ENCODE measurements at regions not wholly inside any gene's neighbourhood (a gene's known extent, or its start where the extent isn't known, plus 50 kb on each side); places are given as distances from the start of the nearest gene placed in this dataset.

DNA sequence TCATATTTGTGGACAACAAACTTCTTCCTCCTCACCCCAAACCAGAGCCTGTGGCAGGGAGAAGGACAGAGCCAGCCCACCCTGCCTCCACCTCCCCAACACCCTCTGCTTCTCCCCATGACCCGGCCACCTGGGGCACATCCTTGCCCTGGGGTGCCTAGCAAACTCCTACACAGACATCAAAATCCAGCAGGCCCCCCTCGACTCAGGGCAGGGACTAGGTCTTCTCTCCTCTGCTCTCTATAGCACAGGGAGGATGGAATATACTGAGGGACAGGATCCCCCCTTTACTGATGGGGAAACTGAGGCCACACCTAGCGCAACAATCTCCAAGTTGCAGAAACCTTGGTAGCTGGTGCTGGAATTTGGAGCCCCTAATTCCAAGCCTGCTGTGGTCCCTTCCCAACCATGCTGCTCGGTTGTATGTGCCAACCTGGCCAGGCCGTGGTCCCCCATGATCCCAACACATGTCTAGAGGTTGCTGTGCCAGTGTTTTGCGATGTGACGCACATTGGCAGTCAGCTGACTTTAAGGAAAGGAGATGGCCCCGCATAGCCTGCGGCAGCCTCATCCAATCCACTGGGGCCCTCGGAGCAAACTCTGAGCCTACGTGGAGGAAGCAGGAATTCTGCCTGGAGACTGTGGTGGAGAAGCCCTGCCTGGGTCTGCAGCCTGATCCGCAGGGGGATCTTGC is 53.9 kb upstream of the ADRA2C start:
- in situ Hi-C loops (cut with HindIII; ENCODE audit: low sequenced_read_pairs), result no loop called here
- no peak overlapping the region for H3K4me3 ChIP-seq (ENCODE audit: low read depth, low read length)
- DNase-seq (ENCODE audit: low read depth, low spot score), result no peak
- TF ChIP-seq, protein P1, sequence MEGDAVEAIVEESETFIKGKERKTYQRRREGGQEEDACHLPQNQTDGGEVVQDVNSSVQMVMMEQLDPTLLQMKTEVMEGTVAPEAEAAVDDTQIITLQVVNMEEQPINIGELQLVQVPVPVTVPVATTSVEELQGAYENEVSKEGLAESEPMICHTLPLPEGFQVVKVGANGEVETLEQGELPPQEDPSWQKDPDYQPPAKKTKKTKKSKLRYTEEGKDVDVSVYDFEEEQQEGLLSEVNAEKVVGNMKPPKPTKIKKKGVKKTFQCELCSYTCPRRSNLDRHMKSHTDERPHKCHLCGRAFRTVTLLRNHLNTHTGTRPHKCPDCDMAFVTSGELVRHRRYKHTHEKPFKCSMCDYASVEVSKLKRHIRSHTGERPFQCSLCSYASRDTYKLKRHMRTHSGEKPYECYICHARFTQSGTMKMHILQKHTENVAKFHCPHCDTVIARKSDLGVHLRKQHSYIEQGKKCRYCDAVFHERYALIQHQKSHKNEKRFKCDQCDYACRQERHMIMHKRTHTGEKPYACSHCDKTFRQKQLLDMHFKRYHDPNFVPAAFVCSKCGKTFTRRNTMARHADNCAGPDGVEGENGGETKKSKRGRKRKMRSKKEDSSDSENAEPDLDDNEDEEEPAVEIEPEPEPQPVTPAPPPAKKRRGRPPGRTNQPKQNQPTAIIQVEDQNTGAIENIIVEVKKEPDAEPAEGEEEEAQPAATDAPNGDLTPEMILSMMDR (IDR thresholded peaks at IDR 0.05; ENCODE audit: low read depth, low read length), result no peak

DNA sequence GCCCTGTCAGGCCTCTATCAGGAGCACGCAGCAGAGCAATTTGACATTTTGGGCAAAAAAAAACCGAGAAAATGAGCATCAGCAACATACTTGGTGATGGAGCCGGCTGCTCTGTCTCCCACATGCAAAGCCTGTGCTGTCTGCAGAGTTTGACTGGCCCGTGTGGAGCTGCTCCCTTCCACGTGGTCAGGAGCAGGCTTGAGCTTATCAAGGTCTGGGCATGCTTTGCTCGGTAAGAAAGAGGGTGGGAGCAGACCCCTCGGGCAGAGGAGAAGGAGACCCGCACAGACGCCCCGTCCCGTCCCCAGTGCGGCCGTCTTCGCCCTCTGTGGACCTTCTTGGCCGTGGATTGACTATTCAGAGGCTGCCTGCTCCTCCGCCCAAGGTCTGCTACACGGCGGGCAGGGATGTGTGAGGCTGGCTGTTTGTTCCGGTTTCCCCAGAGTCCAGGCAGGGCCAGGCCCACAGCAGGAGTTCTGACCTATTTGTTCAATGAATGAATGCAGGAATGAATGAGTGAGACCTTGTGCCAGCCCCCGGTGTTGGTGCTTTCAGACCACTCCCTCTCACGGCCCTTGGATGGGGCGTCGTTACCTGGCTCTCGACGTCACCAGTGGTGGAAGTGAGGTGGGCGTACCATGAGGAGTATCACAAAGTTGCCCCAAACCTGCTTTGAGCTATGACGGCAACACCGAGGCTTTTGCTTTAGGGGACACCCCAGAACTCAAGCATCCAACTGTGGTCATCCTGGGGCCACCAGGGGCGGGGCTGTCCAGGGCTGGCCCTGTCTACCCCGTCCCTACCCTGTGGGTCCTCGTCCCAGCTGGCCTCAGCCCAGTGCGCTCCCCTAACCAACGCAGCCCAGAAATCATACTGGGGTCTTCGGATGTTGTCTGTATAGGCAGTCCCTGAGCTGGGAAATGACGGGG is 54.7 kb upstream of the ADRA2C start:
- TF ChIP-seq, protein P1 (IDR thresholded peaks at IDR 0.05; ENCODE audit: low read depth, low read length), result no peak
- DNase-seq (ENCODE audit: low read depth, low spot score), result no peak
- H3K4me3 ChIP-seq (ENCODE audit: low read depth, low read length), result no peak overlapping the region
- in situ Hi-C loops (cut with HindIII; ENCODE audit: low sequenced_read_pairs), result no loop called here

- no peak overlapping the region for H3K4me3 ChIP-seq (ENCODE audit: low read depth, low read length)
- TF ChIP-seq, protein P1 (IDR thresholded peaks at IDR 0.05; ENCODE audit: low read depth, low read length), result no peak
- no peak for DNase-seq (ENCODE audit: low read depth, low spot score)
- in situ Hi-C loops (cut with HindIII; ENCODE audit: low sequenced_read_pairs), result no loop called here
Observed at GRCh38 chr4:3710451-3711182, 55.6 kb upstream of the ADRA2C start.

DNA sequence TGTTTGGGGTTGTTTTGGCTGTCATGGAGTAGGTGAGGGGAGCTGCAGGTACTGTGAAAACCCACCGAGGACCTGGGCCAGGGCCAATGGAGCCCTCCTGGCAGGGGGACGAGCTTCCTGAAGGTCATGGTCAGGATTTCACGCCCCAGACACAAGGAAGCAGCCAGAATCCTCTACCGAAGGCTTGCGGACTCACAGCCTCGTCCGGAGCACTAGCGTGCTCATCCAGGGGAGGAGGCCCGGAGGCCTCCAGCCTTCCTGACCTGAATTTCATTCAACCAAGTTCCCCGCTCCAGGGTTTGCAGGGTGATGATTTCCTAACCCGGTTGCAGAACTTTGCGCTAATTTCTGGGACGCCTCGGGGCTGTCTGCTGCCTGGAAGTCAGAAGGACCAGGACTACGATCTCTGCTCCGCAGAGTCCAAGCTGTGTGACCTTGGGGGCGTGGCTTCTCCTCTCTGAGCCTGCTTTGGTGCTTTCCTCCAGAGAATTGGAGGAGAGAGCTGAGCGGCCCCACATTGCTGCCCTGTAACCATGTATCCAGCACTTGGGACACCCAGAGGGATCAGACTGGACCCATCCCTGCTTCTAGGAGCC is 56.2 kb upstream of the ADRA2C start:
- in situ Hi-C loops (cut with HindIII; ENCODE audit: low sequenced_read_pairs), result no loop called here
- DNase-seq (ENCODE audit: low read depth, low spot score), result no peak
- TF ChIP-seq, protein P1 (IDR thresholded peaks at IDR 0.05; ENCODE audit: low read depth, low read length), result no peak
- H3K4me3 ChIP-seq (ENCODE audit: low read depth, low read length), result no peak overlapping the region

DNA sequence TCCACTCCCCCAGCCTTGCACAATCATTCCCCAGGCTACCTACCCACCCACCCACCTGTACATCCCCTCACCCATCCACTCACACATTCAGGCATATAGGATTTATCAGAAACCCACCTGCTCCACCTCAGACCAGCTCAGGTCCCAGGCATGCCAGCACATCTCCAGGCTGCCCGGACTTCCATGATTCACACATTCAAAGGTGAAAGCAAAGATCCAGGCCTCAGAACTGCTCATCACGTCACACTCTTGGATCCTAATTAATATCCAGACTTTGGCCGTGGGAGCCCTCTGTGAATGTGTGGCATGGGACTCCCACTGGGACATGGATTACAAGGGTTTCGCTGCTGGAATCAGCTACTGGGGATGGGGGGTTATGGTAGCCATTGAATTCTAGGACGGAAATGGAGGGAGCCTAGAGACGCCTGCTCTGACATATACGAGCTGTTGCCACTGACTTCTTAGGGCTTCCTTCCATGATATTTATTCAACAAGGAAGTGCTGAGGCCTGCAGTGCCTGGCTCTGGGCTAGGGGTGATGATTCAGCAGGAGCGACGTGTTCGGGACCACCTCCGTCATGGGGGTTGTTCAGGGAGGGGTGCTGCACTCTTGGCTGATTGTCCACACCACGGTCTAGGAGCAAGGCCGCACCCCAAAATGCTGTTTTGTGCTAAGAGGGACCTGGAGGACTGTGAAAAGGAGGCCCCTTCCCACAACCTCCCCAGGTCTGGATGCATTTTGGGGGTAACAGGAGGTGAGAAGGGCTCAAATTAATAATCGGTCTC is 56.9 kb upstream of the ADRA2C start:
- TF ChIP-seq, protein P1 (IDR thresholded peaks at IDR 0.05; ENCODE audit: low read depth, low read length), result no peak
- H3K4me3 ChIP-seq (ENCODE audit: low read depth, low read length), result no peak overlapping the region
- in situ Hi-C loops (cut with HindIII; ENCODE audit: low sequenced_read_pairs), result no loop called here
- DNase-seq (ENCODE audit: low read depth, low spot score), result no peak

All from astrocyte of the spinal cord (primary cell).